ENCODE measurements at regions not wholly inside any gene's neighbourhood (a gene's known extent, or its start where the extent isn't known, plus 50 kb on each side); places are given as distances from the start of the nearest gene placed in this dataset.

DNA sequence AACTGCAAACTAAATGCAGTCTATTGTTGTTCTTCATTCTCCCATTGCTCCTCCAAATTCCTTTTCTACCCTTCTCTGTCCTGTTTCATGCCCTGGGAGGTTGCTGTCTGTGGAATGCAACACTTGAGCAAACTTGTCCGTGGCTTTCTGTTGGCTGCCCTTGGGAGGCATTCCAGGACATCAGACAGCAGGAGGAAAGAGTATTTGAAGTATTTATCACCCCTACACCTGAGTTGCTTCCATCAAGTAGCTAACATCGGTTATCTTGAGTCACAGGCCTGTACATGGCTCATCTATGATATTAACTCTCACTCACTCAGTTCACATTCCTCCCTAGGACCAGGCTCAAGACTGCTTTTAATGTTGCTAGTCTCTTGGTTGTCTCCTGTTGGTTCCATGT is 803.4 kb upstream of the CDH6 start:
- H4K91ac ChIP-seq (ENCODE audit: insufficient read length, low read depth, low read length) = no peak overlapping the region
- no peak overlapping the region for H3K9ac ChIP-seq (ENCODE audit: extremely low read depth, insufficient read length, low read length)
- H2AFZ ChIP-seq (ENCODE audit: low read length) = no peak overlapping the region
- H4K8ac ChIP-seq (replicated peaks; ENCODE audit: insufficient read length, low read depth, low read length) = no peak overlapping the region
- no peak overlapping the region for H3K4me2 ChIP-seq (ENCODE audit: insufficient read depth, insufficient read length, low read length)
- no peak overlapping the region for H3K14ac ChIP-seq (ENCODE audit: insufficient read depth, low read length)
- no peak overlapping the region for H2BK12ac ChIP-seq (ENCODE audit: insufficient read length, low read depth, low read length)
- no peak overlapping the region for H2BK5ac ChIP-seq (ENCODE audit: insufficient read length, low read length)
- WGBS (ENCODE audit: extremely low coverage, insufficient read length, low lambda C conversion rate) = no CpG with 5 or more reads among the region's 2 CpGs
- no peak overlapping the region for H3K4ac ChIP-seq (ENCODE audit: low read depth, low read length)
- no peak overlapping the region for H4K5ac ChIP-seq (ENCODE audit: insufficient read length, low read depth, low read length)
- H3K23me2 ChIP-seq (ENCODE audit: insufficient read length, low read depth, low read length, poor library complexity, severe bottlenecking) = no peaks in the 10 kb centered on the region
- no peaks in the 10 kb centered on the region for H3K27me3 Mint-ChIP-seq (ENCODE audit: low read depth)
- H3K23ac ChIP-seq (ENCODE audit: insufficient read length, low read depth, low read length) = no peak overlapping the region
- no peaks in the 10 kb centered on the region for H3K27me3 ChIP-seq (ENCODE audit: insufficient read depth, low read length)
- H3K9me3 Mint-ChIP-seq = no peaks in the 10 kb centered on the region
- H3K27ac ChIP-seq (ENCODE audit: insufficient read length, low read depth, low read length) = no peak overlapping the region
- H3K4me1 Mint-ChIP-seq = peaks cover 17 to 24% of the 10 kb centered on the region in 2 experiments
- H3K79me1 ChIP-seq (ENCODE audit: insufficient read depth, low read depth, low read length, poor library complexity, severe bottlenecking) = no peaks in the 10 kb centered on the region
- TF ChIP-seq, protein P1, sequence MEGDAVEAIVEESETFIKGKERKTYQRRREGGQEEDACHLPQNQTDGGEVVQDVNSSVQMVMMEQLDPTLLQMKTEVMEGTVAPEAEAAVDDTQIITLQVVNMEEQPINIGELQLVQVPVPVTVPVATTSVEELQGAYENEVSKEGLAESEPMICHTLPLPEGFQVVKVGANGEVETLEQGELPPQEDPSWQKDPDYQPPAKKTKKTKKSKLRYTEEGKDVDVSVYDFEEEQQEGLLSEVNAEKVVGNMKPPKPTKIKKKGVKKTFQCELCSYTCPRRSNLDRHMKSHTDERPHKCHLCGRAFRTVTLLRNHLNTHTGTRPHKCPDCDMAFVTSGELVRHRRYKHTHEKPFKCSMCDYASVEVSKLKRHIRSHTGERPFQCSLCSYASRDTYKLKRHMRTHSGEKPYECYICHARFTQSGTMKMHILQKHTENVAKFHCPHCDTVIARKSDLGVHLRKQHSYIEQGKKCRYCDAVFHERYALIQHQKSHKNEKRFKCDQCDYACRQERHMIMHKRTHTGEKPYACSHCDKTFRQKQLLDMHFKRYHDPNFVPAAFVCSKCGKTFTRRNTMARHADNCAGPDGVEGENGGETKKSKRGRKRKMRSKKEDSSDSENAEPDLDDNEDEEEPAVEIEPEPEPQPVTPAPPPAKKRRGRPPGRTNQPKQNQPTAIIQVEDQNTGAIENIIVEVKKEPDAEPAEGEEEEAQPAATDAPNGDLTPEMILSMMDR (conservative IDR thresholded peaks at IDR 0.05) = no peak
- H2BK20ac ChIP-seq (ENCODE audit: low read depth, low read length, poor library complexity, severe bottlenecking) = no peak overlapping the region
- no peak overlapping the region for H3K56ac ChIP-seq (ENCODE audit: insufficient read length, low read depth, low read length)
- H4K20me1 ChIP-seq (ENCODE audit: control insufficient read depth, insufficient read depth, insufficient read length) = no peaks in the 10 kb centered on the region
- no peaks in the 10 kb centered on the region for H3K79me2 ChIP-seq (ENCODE audit: insufficient read depth, low read length)
- H3K36me3 Mint-ChIP-seq (ENCODE audit: insufficient read depth in 1 of 3, low read depth in 3 of 3) = peaks cover 0 to 4% (median 0%) of the 10 kb centered on the region in 3 experiments; a peak in 3 of 7 replicates
- no peaks in the 10 kb centered on the region; the same call in 1 of the 2 replicates for H3K4me1 ChIP-seq (ENCODE audit: insufficient read depth, low read length)
- no peak overlapping the region for H3T11ph ChIP-seq (ENCODE audit: low read length)
- no peaks in the 10 kb centered on the region for H3K9me3 ChIP-seq (ENCODE audit: control insufficient read depth, low read depth, low read length)
- H2BK15ac ChIP-seq (ENCODE audit: low read depth, low read length) = no peak overlapping the region
- no peak overlapping the region for H2AK5ac ChIP-seq (ENCODE audit: insufficient read length, low read length)
- no peak overlapping the region for H3K27ac Mint-ChIP-seq
- peak; percentile 29 for DNase-seq
- no peak overlapping the region for H3K4me3 Mint-ChIP-seq
- H2BK120ac ChIP-seq (ENCODE audit: low read depth, low read length, poor library complexity, severe bottlenecking) = no peak overlapping the region
- no peak overlapping the region for H3K18ac ChIP-seq (ENCODE audit: insufficient read length, low read depth, low read length)

Data from H9 (cell line).